CD4-positive, alpha-beta T cell (primary cell): ENCODE measurements at regions not wholly inside any gene's neighbourhood (a gene's known extent, or its start where the extent isn't known, plus 50 kb on each side); places are given as distances from the start of the nearest gene placed in this dataset.

Experiments used
- ATAC-seq: fragments of 200-7000 bp; cut with Tn5 transposase; one replicate; pipeline ENCODE4 v1.10.0; 2022; ENCODE audit warnings: mild to moderate bottlenecking; ENCODE audit not compliant: poor library complexity
- CTCF ChIA-PET: fragments of 350-600 bp; sonication (Branson Sonifier 250); formaldehyde crosslinking; loops from one replicate; lab custom pipeline; 2021; ENCODE audit warnings: antibody characterized with exemption, inconsistent platforms; lab: Charles Lee
- POLR2A ChIA-PET: fragments of 350-600 bp; sonication (Branson Sonifier 250); formaldehyde crosslinking; loops from one replicate; lab custom pipeline; 2021; ENCODE audit warnings: antibody characterized with exemption, inconsistent platforms; lab: Charles Lee
- DNase-seq, 14 experiments: peaks; one replicate each; pipeline ENCODE4 v3.0.0-alpha.2; 2013 to 2020; ENCODE audit warnings: mixed read lengths in 2 of 14
- H3K27ac ChIP-seq, 2 donors: one replicate each; pipeline versions ENCODE4 v1.5.1 to v1.7.0; 2013; ENCODE audit warnings: low read length in 2 of 2, low read depth in 1 of 2, mild to moderate bottlenecking in 1 of 2
- H3K27me3 ChIP-seq, 2 experiments: 1 replicate in 1 of 2; 2 replicates in 1 of 2; pipeline versions ENCODE4 v1.6.1 to v1.7.0; 2013; ENCODE audit warnings: low read length in 2 of 2, control low read depth in 1 of 2, mild to moderate bottlenecking in 1 of 2, moderate library complexity in 1 of 2; ENCODE audit not compliant: insufficient read depth in 2 of 2, control insufficient read depth in 1 of 2
- H3K36me3 ChIP-seq: one replicate; pipeline ENCODE4 v1.6.1; 2013; ENCODE audit warnings: low read length, control low read depth; ENCODE audit not compliant: insufficient read depth
- H3K4me1 ChIP-seq: one replicate; pipeline ENCODE4 v1.6.1; 2013; ENCODE audit warnings: low read length, control low read depth; ENCODE audit not compliant: insufficient read depth
- H3K4me3 ChIP-seq: one replicate; pipeline ENCODE4 v1.5.1; 2013; ENCODE audit warnings: mild to moderate bottlenecking, low read length, moderate library complexity
- H3K9me3 ChIP-seq, 2 experiments: 1 replicate in 1 of 2; 2 replicates in 1 of 2; pipeline versions ENCODE4 v1.6.1 to v1.7.0; 2013; ENCODE audit warnings: low read length in 2 of 2, mild to moderate bottlenecking in 2 of 2, control low read depth in 1 of 2, moderate library complexity in 1 of 2; ENCODE audit not compliant: control insufficient read depth in 1 of 2, insufficient read depth in 1 of 2
- H3K27ac Mint-ChIP-seq: one replicate; pipeline ENCODE4 v1.8.0; 2020; ENCODE audit warnings: mixed read lengths
- H3K27me3 Mint-ChIP-seq: one replicate; pipeline ENCODE4 v1.8.0; 2021; ENCODE audit warnings: mixed read lengths
- H3K36me3 Mint-ChIP-seq: one replicate; pipeline ENCODE4 v1.8.0; 2021; ENCODE audit warnings: low read depth, mixed read lengths
- H3K4me1 Mint-ChIP-seq: one replicate; pipeline ENCODE4 v1.8.0; 2021; ENCODE audit warnings: low read depth, mixed read lengths
- H3K4me3 Mint-ChIP-seq: one replicate; pipeline ENCODE4 v1.8.0; 2020; ENCODE audit warnings: mild to moderate bottlenecking, mixed read lengths
- H3K9me3 Mint-ChIP-seq: one replicate; pipeline ENCODE4 v1.8.0; 2020; ENCODE audit warnings: mixed read lengths
- CTCF ChIP-seq: fragments of 200-600 bp; IDR thresholded peaks from one replicate; pipeline ENCODE4 v1.8.0; 2022; ENCODE audit warnings: antibody characterized with exemption, mild to moderate bottlenecking
- intact Hi-C, 2 experiments: fragments of 100-400 bp; cut with DNase I in 1 of 2; cut with micrococcal nuclease in 1 of 2; formaldehyde crosslinking; loops; one replicate each; pipeline versions ENCODE4 v1.15.1 to v1.9.0; 2023 to 2025; cut with DNase I, micrococcal nuclease

- Mint-ChIP-seq H3K9me3 (peaks cover 4% of the 10 kb centered on the region), H3K4me1 (no peaks in the 10 kb centered on the region), H3K36me3 (no peaks in the 10 kb centered on the region), H3K4me3 (no peak overlapping the region), H3K27me3 (no peaks in the 10 kb centered on the region), H3K27ac (no peak overlapping the region)
- Histone ChIP-seq H3K9me3 (peaks cover 0 to 5% of the 10 kb centered on the region in 2 experiments), H3K27ac (no peak overlapping the region), H3K27me3 (no peaks in the 10 kb centered on the region), H3K4me1 (no peaks in the 10 kb centered on the region), H3K36me3 (no peaks in the 10 kb centered on the region), H3K4me3 (no peak overlapping the region)
- CTCF ChIA-PET: no interaction called here
- intact Hi-C loops: no loop called here
- DNase-seq (no peak), ATAC-seq (no peak)
- no peak for TF ChIP-seq CTCF
- POLR2A ChIA-PET: no interaction called here
Measured at GRCh38 chr9:22700171-22700570, 253.5 kb downstream of the DMRTA1 start.

- ChIA-PET POLR2A (no interaction called here), CTCF (no interaction called here)
- Mint-ChIP-seq H3K36me3 (no peaks in the 10 kb centered on the region), H3K27me3 (no peaks in the 10 kb centered on the region), H3K9me3 (peaks cover 4% of the 10 kb centered on the region), H3K4me3 (no peak overlapping the region), H3K27ac (no peak overlapping the region), H3K4me1 (no peaks in the 10 kb centered on the region)
- Histone ChIP-seq H3K27me3 (no peaks in the 10 kb centered on the region), H3K4me1 (no peaks in the 10 kb centered on the region), H3K9me3 (no peaks in the 10 kb centered on the region), H3K4me3 (no peak overlapping the region), H3K27ac (no peak overlapping the region), H3K36me3 (no peaks in the 10 kb centered on the region)
- no peak for ATAC-seq
- TF ChIP-seq CTCF: no peak
- intact Hi-C loops: no loop called here
- DNase-seq: no peak
Measured at GRCh38 chr9:22718653-22719052, 272.0 kb downstream of the DMRTA1 start.

- CTCF ChIA-PET: no interaction called here
- H3K9me3 Mint-ChIP-seq: peaks cover 2% of the 10 kb centered on the region
- H3K4me3 Mint-ChIP-seq: no peak overlapping the region
- no peaks in the 10 kb centered on the region for H3K4me1 Mint-ChIP-seq
- Histone ChIP-seq H3K4me1 (no peaks in the 10 kb centered on the region), H3K36me3 (no peaks in the 10 kb centered on the region), H3K27ac (no peak overlapping the region), H3K4me3 (no peak overlapping the region), H3K9me3 (no peaks in the 10 kb centered on the region), H3K27me3 (no peaks in the 10 kb centered on the region)
- TF ChIP-seq CTCF: no peak
- no peaks in the 10 kb centered on the region for H3K27me3 Mint-ChIP-seq
- intact Hi-C loops: no loop called here
- no peaks in the 10 kb centered on the region for H3K36me3 Mint-ChIP-seq
- no peak for DNase-seq
- ATAC-seq: no peak
- no peak overlapping the region for H3K27ac Mint-ChIP-seq
- POLR2A ChIA-PET: no interaction called here
Measured at GRCh38 chr9:22722492-22722891, 275.9 kb downstream of the DMRTA1 start.
